Esophagus squamous epithelium (tissue), 4 donors: ENCODE measurements at regions not wholly inside any gene's neighbourhood (a gene's known extent, or its start where the extent isn't known, plus 50 kb on each side); places are given as distances from the start of the nearest gene placed in this dataset.
"Not testable (repeated sequence)": the region's sequence is repeated elsewhere in the genome, so short reads cannot be mapped to it uniquely, and the experiment has no call there.

Experiments used
- CTCF ChIP-seq, 6 experiments: fragments of 450-650 bp in 4 of 6; fragments of 200-600 bp in 2 of 6; sonication (generic) in 2 of 6; IDR thresholded peaks; one replicate each; pipeline ENCODE4 v1.5.1; 2016 to 2019; ENCODE audit warnings: antibody characterized with exemption in 6 of 6, mild to moderate bottlenecking in 4 of 6, moderate library complexity in 4 of 6
- POLR2A ChIP-seq, 4 donors: fragments of 450-650 bp; IDR thresholded peaks; one replicate each; pipeline ENCODE4 v1.6.1; 2017; ENCODE audit warnings: antibody characterized with exemption in 4 of 4, mild to moderate bottlenecking in 4 of 4, moderate library complexity in 3 of 4

GRCh38 chr4:34006540-34006939 lies 2237.8 kb downstream of the ARAP2 start:
- TF ChIP-seq CTCF, POLR2A (IDR thresholded peaks at IDR 0.05): not testable (repeated sequence)
